ENCODE measurements at regions not wholly inside any gene's neighbourhood (a gene's known extent, or its start where the extent isn't known, plus 50 kb on each side); places are given as distances from the start of the nearest gene placed in this dataset.

- Histone ChIP-seq H3K9me3 (ENCODE audit: control insufficient read depth, insufficient read depth, low read length) (no peaks in the 10 kb centered on the region), H3K27ac (ENCODE audit: low read depth, low read length) (no peak overlapping the region), H3K36me3 (ENCODE audit: control insufficient read depth, insufficient read depth, low read length) (no peaks in the 10 kb centered on the region), H3K9ac (ENCODE audit: low read depth, low read length) (no peak overlapping the region), H3K27me3 (ENCODE audit: control insufficient read depth, insufficient read depth, low read length) (no peaks in the 10 kb centered on the region), H3K4me3 (ENCODE audit: low read depth, low read length) (no peak overlapping the region), H3K4me1 (ENCODE audit: control insufficient read depth, insufficient read depth, low read length) (peaks cover 61% of the 10 kb centered on the region)
Observed at GRCh38 chr12:89083491-89083890, 268.8 kb downstream of the DUSP6 start.

DNA sequence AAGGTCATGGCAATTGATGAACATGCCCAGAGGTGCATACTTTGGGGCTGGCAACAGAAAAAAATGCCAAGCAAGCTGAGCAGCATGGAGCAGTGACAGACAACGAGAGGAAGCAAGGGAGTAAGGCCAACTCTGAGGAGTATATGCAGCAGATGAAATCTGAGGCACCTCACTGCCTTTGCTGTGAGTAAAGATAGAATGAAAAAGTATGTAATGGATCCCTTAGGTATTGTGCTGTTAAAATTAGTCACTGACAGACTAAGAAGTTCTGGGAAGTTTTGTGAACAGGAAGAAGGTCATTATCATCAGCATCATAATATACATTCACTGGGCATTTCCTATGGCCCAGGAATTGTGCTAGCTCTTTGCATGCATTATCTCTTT lies 269.9 kb downstream of the DUSP6 start:
- Histone ChIP-seq H3K27ac (ENCODE audit: low read depth, low read length) (no peak overlapping the region), H3K9me3 (ENCODE audit: control insufficient read depth, insufficient read depth, low read length) (no peaks in the 10 kb centered on the region), H3K4me1 (ENCODE audit: control insufficient read depth, insufficient read depth, low read length) (peaks cover 50% of the 10 kb centered on the region), H3K36me3 (ENCODE audit: control insufficient read depth, insufficient read depth, low read length) (no peaks in the 10 kb centered on the region), H3K9ac (ENCODE audit: low read depth, low read length) (no peak overlapping the region), H3K4me3 (ENCODE audit: low read depth, low read length) (no peak overlapping the region), H3K27me3 (ENCODE audit: control insufficient read depth, insufficient read depth, low read length) (no peaks in the 10 kb centered on the region)

DNA sequence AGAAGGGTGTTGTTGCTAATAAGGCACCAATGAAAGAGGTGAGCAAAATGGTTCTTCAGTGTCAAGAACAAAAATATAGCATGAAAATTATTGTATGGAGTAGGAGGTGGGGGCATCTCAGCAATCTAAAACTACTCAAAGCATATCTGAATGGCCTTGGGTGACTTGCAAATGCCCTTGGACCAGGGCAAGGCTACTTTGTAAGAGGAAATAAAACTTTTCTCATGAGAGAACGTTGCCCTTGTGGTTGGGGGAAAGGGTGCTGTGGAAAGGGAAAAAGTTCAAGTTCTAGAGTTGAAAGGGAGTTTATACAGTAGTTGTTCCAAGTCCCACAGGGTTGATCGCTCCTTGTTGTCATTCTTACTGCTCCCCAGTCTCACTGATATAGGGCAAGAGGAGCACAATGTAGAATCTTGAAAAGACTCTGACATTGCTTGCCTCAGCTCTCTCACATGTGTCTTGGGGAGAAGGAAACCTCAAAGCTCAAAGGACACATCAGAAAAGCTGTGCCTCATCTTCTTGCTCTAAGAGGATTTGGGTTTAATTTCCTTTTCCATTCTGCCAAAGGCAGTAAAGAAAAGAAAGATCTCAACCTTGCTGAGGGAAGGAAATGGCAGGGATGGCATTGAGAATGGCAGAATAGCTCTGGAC lies 270.5 kb downstream of the DUSP6 start:
- Histone ChIP-seq H3K9ac (ENCODE audit: low read depth, low read length) (no peak overlapping the region), H3K27me3 (ENCODE audit: control insufficient read depth, insufficient read depth, low read length) (no peaks in the 10 kb centered on the region), H3K4me3 (ENCODE audit: low read depth, low read length) (no peak overlapping the region), H3K36me3 (ENCODE audit: control insufficient read depth, insufficient read depth, low read length) (no peaks in the 10 kb centered on the region), H3K4me1 (ENCODE audit: control insufficient read depth, insufficient read depth, low read length) (peaks cover 46% of the 10 kb centered on the region), H3K27ac (ENCODE audit: low read depth, low read length) (no peak overlapping the region), H3K9me3 (ENCODE audit: control insufficient read depth, insufficient read depth, low read length) (no peaks in the 10 kb centered on the region)

GRCh38 chr12:89080793-89081465 lies 271.4 kb downstream of the DUSP6 start:
- H3K9me3 ChIP-seq (ENCODE audit: control insufficient read depth, insufficient read depth, low read length) = no peaks in the 10 kb centered on the region
- peak overlapping the region; percentile 83 for H3K27ac ChIP-seq (ENCODE audit: low read depth, low read length)

DNA sequence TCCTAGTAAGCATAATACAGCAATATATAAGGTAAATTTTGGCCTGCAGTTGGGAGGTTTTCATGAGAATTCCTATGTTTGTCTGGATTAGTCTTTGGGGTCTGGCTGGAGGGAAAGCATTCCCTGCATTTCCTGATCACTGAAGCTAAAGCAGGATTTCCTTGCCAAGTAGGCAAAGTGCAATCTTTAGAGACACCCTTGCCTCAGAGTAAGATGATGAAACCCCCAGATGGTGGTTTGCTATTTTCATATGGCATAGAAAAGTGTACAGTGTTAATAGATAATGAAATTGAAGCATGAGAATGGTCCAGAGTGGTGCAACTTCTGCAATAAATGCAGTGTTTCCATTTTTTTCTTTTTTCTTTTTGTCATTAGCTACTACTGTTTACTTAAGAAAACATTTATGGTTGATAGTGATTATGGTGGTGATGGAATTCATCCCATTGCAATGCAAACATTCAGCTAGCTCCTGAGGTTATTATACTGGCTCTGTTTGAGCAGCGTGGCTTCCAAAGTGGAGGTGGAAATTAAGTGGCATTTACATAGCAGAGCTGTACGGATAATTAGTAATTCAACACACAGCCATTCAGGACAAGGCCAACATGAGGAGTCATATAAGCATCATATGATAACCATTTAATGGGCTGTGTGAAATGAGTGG lies 276.3 kb downstream of the DUSP6 start:
- Histone ChIP-seq H3K36me3 (ENCODE audit: control insufficient read depth, insufficient read depth, low read length) (no peaks in the 10 kb centered on the region), H3K27ac (ENCODE audit: low read depth, low read length) (no peak overlapping the region), H3K9ac (ENCODE audit: low read depth, low read length) (no peak overlapping the region), H3K4me3 (ENCODE audit: low read depth, low read length) (no peak overlapping the region), H3K27me3 (ENCODE audit: control insufficient read depth, insufficient read depth, low read length) (no peaks in the 10 kb centered on the region), H3K4me1 (ENCODE audit: control insufficient read depth, insufficient read depth, low read length) (peaks cover 29% of the 10 kb centered on the region), H3K9me3 (ENCODE audit: control insufficient read depth, insufficient read depth, low read length) (no peaks in the 10 kb centered on the region)

More at GRCh38 chr12:89080793-89081465, 271.4 kb downstream of the DUSP6 start:
- no peak overlapping the region for H3K4me3 ChIP-seq (ENCODE audit: low read depth, low read length)
- no peaks in the 10 kb centered on the region for H3K27me3 ChIP-seq (ENCODE audit: control insufficient read depth, insufficient read depth, low read length)
- H3K9ac ChIP-seq (ENCODE audit: low read depth, low read length) = no peak overlapping the region
- H3K36me3 ChIP-seq (ENCODE audit: control insufficient read depth, insufficient read depth, low read length) = no peaks in the 10 kb centered on the region
- peaks cover 40% of the 10 kb centered on the region for H3K4me1 ChIP-seq (ENCODE audit: control insufficient read depth, insufficient read depth, low read length)

GRCh38 chr12:89073659-89074058 lies 278.6 kb downstream of the DUSP6 start:
- no peaks in the 10 kb centered on the region for H3K9me3 ChIP-seq (ENCODE audit: control insufficient read depth, insufficient read depth, low read length)
- no peak overlapping the region for H3K9ac ChIP-seq (ENCODE audit: low read depth, low read length)
- H3K36me3 ChIP-seq (ENCODE audit: control insufficient read depth, insufficient read depth, low read length) = no peaks in the 10 kb centered on the region
- H3K4me3 ChIP-seq (ENCODE audit: low read depth, low read length) = no peak overlapping the region
- H3K27ac ChIP-seq (ENCODE audit: low read depth, low read length) = no peak overlapping the region
- H3K27me3 ChIP-seq (ENCODE audit: control insufficient read depth, insufficient read depth, low read length) = no peaks in the 10 kb centered on the region
- peaks cover 21% of the 10 kb centered on the region for H3K4me1 ChIP-seq (ENCODE audit: control insufficient read depth, insufficient read depth, low read length)

DNA sequence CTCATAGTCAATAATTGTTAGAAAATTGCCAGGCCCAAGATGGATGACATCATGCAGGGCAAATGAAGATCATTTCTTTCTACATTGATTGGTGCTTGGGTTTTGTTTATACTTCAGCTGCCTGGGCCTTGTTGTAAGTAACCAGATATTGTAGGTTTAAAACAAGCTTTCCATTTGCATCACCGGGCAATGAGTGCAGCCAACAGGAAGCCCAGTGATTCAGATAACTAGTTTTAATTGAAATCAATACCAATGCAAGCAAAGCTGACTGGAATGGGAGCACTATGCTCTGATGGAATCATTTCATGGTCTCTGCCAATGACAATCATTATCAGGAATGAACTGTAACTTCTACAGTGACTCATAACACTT lies 279.3 kb downstream of the DUSP6 start:
- H3K36me3 ChIP-seq (ENCODE audit: control insufficient read depth, insufficient read depth, low read length) = no peaks in the 10 kb centered on the region
- no peaks in the 10 kb centered on the region for H3K9me3 ChIP-seq (ENCODE audit: control insufficient read depth, insufficient read depth, low read length)
- peaks cover 21% of the 10 kb centered on the region for H3K4me1 ChIP-seq (ENCODE audit: control insufficient read depth, insufficient read depth, low read length)
- no peaks in the 10 kb centered on the region for H3K27me3 ChIP-seq (ENCODE audit: control insufficient read depth, insufficient read depth, low read length)
- no peak overlapping the region for H3K9ac ChIP-seq (ENCODE audit: low read depth, low read length)
- no peak overlapping the region for H3K4me3 ChIP-seq (ENCODE audit: low read depth, low read length)
- H3K27ac ChIP-seq (ENCODE audit: low read depth, low read length) = peak overlapping the region; percentile 53

DNA sequence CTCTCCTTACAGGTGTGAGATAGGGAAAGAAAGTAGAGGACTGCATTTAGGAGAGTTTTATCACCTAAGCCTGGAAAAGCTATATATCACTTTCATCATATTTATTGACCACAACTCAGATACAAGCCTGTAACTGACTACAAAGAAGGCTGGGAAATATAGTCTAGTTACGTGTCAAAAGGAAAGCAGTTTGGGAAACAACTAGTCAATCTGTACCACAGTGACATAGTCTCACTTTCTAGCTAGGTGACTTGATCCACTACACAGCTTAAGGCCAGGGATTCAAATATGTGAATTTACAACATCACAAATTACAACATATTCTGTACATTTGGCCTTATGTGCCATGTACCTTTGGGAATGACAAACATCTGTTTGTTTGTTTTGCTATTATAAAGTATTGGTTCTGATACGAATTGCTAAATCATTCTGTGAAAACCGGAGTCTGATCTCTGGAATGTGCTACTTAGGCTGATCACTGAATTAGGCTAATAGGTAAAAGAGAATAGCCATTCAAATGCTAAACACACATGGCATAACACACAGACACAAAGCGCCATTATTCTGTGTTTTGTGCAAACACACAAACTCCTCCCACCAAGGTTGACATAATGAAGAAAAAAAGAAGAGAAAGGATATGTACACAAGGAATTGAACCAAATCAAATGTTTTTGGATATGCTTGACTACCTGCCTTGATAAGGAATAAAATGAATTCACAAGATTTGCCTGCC lies 279.8 kb downstream of the DUSP6 start:
- no peak overlapping the region for H3K4me3 ChIP-seq (ENCODE audit: low read depth, low read length)
- H3K27ac ChIP-seq (ENCODE audit: low read depth, low read length) = peak overlapping the region; percentile 53
- no peaks in the 10 kb centered on the region for H3K9me3 ChIP-seq (ENCODE audit: control insufficient read depth, insufficient read depth, low read length)
- no peaks in the 10 kb centered on the region for H3K36me3 ChIP-seq (ENCODE audit: control insufficient read depth, insufficient read depth, low read length)
- no peaks in the 10 kb centered on the region for H3K27me3 ChIP-seq (ENCODE audit: control insufficient read depth, insufficient read depth, low read length)
- no peak overlapping the region for H3K9ac ChIP-seq (ENCODE audit: low read depth, low read length)
- H3K4me1 ChIP-seq (ENCODE audit: control insufficient read depth, insufficient read depth, low read length) = peaks cover 21% of the 10 kb centered on the region

- Histone ChIP-seq H3K9ac (ENCODE audit: low read depth, low read length) (no peak overlapping the region), H3K9me3 (ENCODE audit: control insufficient read depth, insufficient read depth, low read length) (no peaks in the 10 kb centered on the region), H3K36me3 (ENCODE audit: control insufficient read depth, insufficient read depth, low read length) (no peaks in the 10 kb centered on the region), H3K27me3 (ENCODE audit: control insufficient read depth, insufficient read depth, low read length) (no peaks in the 10 kb centered on the region), H3K4me3 (ENCODE audit: low read depth, low read length) (no peak overlapping the region), H3K4me1 (ENCODE audit: control insufficient read depth, insufficient read depth, low read length) (peaks cover 21% of the 10 kb centered on the region), H3K27ac (ENCODE audit: low read depth, low read length) (no peak overlapping the region)
Observed at GRCh38 chr12:89070603-89071002, 281.7 kb downstream of the DUSP6 start.

GRCh38 chr12:89069431-89069830 lies 282.9 kb downstream of the DUSP6 start:
- Histone ChIP-seq H3K4me1 (ENCODE audit: control insufficient read depth, insufficient read depth, low read length) (peaks cover 21% of the 10 kb centered on the region), H3K4me3 (ENCODE audit: low read depth, low read length) (no peak overlapping the region), H3K36me3 (ENCODE audit: control insufficient read depth, insufficient read depth, low read length) (no peaks in the 10 kb centered on the region), H3K27ac (ENCODE audit: low read depth, low read length) (no peak overlapping the region), H3K9ac (ENCODE audit: low read depth, low read length) (no peak overlapping the region), H3K9me3 (ENCODE audit: control insufficient read depth, insufficient read depth, low read length) (no peaks in the 10 kb centered on the region), H3K27me3 (ENCODE audit: control insufficient read depth, insufficient read depth, low read length) (no peaks in the 10 kb centered on the region)
